HG02763 (cell line): ENCODE measurements at regions not wholly inside any gene's neighbourhood (a gene's known extent, or its start where the extent isn't known, plus 50 kb on each side); places are given as distances from the start of the nearest gene placed in this dataset.
"Not testable (repeated sequence)": the region's sequence is repeated elsewhere in the genome, so short reads cannot be mapped to it uniquely, and the experiment has no call there.

Experiments
- ATAC-seq: cut with Tn5 transposase; IDR thresholded peaks from one replicate; pipeline ENCODE4 v1.9.1; 2021; ENCODE audit warnings: mild to moderate bottlenecking, moderate library complexity; ENCODE audit not compliant: unreplicated experiment

GRCh38 chr10:130971123-130971435, 340.4 kb downstream of the TCERG1L start:
- ATAC-seq, result no peak

- no peak for ATAC-seq
Measured at GRCh38 chr10:130973127-130973839, 338.2 kb downstream of the TCERG1L start.

- ATAC-seq, result no peak
Measured at GRCh38 chr10:130974166-130974565, 337.4 kb downstream of the TCERG1L start.

GRCh38 chr10:130975351-130975750, 336.2 kb downstream of the TCERG1L start:
- ATAC-seq, result not testable (repeated sequence)

- ATAC-seq, result no peak
Measured at GRCh38 chr10:130982802-130983201, 328.7 kb downstream of the TCERG1L start.

GRCh38 chr10:130983749-130984148, 327.8 kb downstream of the TCERG1L start:
- ATAC-seq, result no peak

GRCh38 chr10:130984686-130985085, 326.8 kb downstream of the TCERG1L start:
- no peak for ATAC-seq

GRCh38 chr10:130985158-130985753, 326.3 kb downstream of the TCERG1L start:
- ATAC-seq, result no peak

GRCh38 chr10:130986846-130987245, 324.7 kb downstream of the TCERG1L start:
- ATAC-seq, result no peak

- no peak for ATAC-seq
Measured at GRCh38 chr10:130987401-130987800, 324.1 kb downstream of the TCERG1L start.

- no peak for ATAC-seq
Measured at GRCh38 chr10:130989670-130990232, 321.8 kb downstream of the TCERG1L start.

- no peak for ATAC-seq
Measured at GRCh38 chr10:130990486-130990885, 321.0 kb downstream of the TCERG1L start.

- ATAC-seq, result no peak
Measured at GRCh38 chr10:130992802-130993523, 318.6 kb downstream of the TCERG1L start.

GRCh38 chr10:130993612-130994011, 317.9 kb downstream of the TCERG1L start:
- no peak for ATAC-seq

GRCh38 chr10:130994191-130994590, 317.3 kb downstream of the TCERG1L start:
- no peak for ATAC-seq

GRCh38 chr10:130994845-130995244, 316.7 kb downstream of the TCERG1L start:
- no peak for ATAC-seq

GRCh38 chr10:130997267-130998045, 314.1 kb downstream of the TCERG1L start:
- ATAC-seq, result no peak

GRCh38 chr10:130998046-130998435, 313.5 kb downstream of the TCERG1L start:
- no peak for ATAC-seq

GRCh38 chr10:130998642-130999041, 312.9 kb downstream of the TCERG1L start:
- no peak for ATAC-seq

- no peak for ATAC-seq
Measured at GRCh38 chr10:130999376-131000202, 311.9 kb downstream of the TCERG1L start.
